Umbilical cord (tissue), 1 donor: ENCODE measurements at regions not wholly inside any gene's neighbourhood (a gene's known extent, or its start where the extent isn't known, plus 50 kb on each side); places are given as distances from the start of the nearest gene placed in this dataset.

Experiments used
- DNase-seq: peaks from one replicate; pipeline ENCODE4 v3.0.0-alpha.2; 2015; ENCODE audit warnings: low spot score

DNA sequence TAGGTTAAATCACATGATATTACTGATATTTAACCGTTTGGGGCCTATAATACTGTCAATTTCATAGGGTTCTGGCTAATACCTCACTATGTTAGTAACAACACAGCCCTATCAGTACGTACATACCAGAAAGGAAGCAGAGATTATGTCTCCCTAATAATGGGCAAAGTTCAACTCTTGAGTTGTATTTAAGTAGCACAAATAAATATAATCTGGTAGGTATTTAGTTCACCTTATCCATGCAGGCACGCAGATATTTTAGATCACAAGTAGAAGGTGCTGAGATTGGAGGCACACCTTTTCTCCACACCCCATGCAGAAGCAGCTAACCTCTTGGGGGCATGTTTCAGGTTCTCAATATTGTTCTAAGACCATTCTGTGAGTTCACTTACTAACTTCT, 118.9 kb downstream of the IRS1 start:
- no peak for DNase-seq

DNA sequence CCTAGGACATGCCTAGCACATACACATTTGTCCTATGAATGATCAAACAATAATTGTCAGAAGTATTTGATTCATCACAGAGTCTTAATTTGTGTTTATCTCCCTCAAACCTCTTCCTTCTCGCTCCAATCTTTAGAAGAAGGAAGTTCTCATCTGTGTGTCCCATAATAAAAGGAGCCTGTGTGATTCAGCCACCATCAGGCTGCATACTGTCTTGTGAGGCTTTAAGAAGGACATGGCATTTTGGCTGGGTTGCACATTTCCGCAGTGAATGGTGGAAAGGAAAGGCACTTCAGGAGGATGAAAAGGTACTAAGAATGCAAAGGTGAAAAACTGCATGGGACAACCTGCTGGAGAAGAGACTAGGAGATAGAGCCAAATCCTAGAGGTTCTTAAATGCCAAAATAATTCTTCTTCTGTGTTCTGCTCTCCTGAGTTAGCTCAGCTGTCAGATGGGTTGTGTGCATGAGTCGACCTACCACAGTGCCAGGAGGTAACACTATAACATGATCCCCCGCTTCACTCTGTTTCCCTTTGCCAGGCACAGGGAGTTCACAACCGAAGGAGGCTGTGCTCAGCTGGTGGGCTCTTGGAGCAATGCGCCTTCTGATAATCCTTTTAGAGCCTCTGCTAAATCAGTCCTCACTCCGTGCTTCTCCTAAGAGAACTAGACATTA, 120.1 kb downstream of the IRS1 start:
- DNase-seq = no peak

DNA sequence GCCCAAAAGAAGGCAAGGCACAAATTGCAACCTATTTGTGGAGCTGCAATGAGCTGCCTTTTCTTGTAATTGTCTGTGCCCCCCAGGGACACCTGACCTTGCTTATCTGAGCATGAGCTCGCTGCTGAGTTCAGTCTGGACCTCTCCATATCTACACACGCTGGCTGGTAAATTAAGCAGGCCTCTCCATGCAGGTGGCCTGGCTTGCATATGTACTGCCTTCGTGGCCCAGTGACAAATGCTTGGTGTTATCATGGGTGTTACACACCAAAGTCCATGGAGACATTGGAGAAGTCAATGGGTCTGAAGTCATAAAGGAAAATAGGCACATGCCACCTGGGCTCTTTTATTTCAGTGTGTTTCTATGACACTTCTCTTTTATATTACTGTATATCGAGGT, 121.2 kb downstream of the IRS1 start:
- no peak for DNase-seq

DNA sequence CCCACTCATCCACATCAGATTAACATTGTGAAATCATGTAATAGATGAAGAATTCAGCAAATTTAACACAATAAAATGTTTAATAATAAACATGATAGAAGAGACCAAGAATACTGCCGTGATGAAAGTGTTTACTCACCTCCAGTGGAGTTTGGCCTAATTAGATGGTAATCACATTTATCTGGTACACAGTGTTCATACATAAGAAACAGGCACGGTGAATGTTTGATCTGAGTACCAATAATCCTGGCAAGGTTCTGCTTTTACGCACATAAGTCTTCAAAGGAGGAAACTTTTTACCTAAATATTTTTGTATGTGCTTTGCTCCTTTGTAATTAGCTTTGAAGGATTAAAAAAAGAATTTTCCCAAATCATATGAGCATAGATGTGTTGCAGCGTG, 122.5 kb downstream of the IRS1 start:
- no peak for DNase-seq

DNA sequence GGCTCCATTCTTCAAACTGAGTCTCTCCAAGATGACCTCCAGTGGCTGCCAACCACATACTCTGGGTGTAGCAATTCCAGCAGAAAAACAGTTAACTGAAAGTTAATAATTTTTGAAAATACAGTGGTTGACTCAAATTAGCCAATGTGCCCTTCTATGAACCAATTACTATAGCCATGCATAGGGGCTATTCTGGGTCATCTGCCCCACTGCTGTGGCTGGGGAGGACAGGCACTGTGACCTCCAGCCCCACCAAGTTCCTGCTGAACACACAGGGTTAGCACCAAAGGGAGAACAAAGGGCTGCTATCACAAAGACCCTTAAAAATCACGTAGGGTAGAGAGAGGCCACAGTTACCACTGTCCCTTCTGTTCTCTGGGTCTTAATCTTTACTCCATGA, 123.0 kb downstream of the IRS1 start:
- no peak for DNase-seq

DNA sequence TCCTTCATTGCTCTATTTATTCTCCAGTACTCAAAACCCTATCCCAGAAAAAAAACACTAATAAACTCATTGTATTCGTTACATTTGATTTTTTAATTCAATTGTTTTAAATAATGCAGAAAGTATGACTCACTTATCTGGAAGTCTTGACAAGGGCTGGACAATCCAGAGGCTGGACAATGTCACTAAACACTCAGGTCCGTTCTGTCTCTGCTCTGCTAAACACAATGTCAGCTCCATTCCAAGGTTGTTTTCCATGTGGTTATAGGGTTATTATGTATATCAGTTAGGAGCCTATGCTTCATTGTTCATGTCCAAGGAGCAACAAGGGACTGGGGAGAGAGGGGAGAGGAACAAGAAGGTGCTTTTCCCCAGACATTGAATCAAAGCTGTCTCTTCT, 125.5 kb downstream of the IRS1 start:
- no peak for DNase-seq

DNA sequence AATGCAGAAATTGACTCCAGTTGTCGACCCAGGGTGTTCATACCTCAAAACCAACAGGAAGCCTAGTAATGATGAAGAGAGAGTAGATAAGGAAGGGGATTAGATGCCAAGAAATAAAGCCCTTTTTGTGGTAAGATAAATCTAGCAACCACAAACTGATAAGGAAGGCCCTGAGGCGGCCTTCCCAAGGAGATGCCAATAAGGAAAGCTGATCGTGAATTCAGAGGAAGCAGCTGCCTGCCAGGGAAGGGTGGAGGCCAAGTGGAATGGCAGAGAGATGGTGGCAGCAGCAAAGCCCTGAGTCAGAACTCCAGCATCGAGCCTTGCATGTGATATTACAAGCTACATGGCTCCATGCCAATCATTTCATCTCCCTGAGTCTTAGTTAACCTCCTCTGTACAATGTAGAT, 126.3 kb downstream of the IRS1 start:
- peak; percentile 82 for DNase-seq

DNA sequence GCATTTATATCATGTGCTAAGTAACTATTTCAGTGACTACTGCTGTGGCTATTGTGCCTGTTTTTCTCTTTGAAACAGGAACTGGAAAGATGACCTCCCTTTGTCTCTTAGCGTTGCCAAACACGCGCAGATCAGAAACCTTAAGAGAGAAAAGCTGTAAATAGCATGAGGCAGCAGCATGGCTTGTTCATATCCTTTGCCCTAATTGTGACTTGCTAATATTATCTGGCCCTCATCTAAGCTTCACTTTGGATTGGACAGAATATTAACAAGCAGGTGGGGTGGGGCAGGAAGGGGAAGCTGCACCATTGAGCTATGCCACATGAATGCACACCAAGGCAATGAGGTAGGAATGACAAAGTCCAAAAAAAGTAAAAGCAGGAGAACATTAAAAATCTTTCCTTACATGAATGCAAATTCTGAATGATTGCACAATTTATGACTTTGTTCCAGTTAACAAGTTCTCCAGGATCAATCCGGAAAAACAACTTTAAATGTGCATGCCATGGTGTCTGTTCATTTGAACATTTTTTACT, 128.4 kb downstream of the IRS1 start:
- DNase-seq = peak; percentile 41

DNA sequence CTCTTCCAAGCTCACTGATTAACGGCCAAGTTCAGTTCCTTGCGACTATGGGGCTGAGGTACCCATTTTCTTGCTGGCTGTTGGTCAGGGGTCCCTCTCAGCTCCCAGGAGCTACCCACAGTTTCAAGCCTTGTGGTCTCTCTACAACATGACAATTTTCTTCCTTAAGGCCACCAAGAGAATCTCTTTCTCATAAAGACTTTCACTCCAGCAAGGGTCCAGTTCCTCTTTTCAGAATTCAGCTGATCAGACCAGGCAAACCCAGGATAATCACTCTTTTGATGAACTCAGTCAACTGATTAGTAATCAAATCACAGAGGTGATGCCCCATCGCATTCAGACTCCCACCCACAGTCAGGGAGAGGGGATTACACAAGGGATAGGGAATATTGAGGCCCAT, 129.7 kb downstream of the IRS1 start:
- no peak for DNase-seq

DNA sequence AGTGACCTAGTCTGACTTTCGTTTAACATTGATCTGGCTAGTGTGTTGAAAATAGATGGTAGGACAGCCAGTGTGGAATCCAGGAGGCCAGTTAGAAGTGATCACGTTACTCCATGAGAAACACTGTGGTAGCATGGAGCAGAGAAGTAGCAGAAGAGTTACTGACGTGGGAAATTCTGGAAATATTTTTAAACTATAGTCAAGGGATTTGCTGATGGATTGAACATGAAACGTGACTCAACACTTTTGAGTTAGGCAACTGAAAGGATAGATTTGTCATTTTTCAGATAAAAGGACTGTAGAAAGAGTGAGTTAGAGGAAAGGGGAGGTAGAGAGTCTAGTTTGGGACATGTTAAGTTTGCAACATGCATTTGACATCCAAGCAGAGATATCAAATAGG, 130.4 kb downstream of the IRS1 start:
- no peak for DNase-seq

DNA sequence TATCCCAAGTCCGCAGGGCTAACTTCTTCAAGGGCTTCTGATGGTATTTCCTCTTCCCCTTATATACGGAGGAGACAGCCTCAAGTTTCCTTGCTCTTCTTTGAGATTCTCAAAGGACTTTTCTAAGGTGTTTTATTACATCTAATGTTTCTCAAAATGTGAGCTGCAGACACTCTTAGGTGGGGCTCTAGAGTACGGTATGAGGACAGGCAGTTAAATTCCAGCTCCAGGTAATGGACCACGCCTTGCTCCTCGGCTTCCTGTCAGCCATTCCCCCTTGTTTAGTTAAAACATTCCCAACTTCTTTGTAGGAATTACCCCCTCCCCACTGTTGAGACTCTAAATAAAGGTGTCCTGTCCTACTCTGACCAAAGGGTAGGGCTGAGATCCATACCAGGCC, 131.9 kb downstream of the IRS1 start:
- no peak for DNase-seq

DNA sequence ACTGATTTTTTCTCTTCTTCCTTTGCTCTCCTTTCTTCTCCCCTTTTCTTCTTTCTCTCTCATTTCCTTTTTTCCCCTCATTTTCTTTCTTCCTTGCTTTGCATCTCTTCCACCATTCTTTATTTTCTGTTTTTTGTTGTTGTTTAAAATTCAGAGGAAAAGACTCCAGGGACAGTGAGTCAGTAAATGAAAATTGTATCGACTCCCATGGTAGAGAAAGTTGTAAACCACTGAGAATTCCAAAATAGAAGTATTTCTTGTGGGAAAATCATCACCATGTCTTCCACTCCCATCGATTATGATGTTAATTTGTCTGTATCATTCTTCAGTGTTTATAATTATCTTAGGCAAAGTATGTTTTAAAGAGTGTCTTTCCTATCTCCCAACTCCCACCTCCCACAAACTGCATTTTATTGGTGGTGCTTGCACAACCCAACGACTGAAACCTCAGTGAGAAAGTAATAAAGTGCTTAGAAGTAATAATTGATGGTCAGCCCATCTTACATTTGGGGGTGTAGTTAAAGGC, 134.3 kb downstream of the IRS1 start:
- no peak for DNase-seq

DNA sequence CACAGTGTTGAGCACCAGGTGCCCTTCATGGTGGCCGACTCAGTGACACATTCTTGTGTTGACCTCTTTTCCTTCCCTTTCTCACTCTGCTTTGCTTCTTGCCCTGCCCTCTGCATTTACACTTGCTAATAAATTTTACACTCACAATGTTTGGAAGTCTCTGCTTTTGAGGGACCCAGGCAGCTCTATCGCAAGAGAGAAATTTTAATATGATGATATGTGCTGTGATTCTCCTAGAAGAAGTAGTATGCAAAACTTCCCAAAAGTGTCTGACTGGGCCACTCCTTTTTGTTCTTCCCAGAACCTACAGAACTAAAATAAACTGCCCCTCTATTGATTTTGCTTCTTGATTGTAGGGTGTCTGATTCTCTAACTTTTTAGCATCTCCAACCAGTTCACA, 135.0 kb downstream of the IRS1 start:
- no peak for DNase-seq

DNA sequence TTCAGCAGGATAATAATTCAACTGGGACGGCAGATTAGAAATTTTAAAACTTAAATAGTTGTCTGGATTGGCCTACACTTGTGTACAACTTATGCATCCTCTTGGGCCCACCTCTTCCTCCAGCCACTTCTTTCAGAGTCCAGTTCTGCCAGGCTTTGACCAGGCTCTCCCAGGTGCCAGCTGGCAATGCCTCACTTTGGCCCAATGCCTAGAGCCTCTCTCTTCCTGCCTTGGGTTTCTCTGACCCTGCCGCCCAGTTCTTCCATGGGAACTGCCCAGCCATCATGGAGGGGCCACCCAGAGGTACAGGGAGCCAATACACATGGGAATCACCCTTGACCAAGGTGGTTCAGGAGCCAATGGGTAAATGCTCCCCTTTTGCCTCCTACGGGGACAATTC, 135.5 kb downstream of the IRS1 start:
- no peak for DNase-seq

DNA sequence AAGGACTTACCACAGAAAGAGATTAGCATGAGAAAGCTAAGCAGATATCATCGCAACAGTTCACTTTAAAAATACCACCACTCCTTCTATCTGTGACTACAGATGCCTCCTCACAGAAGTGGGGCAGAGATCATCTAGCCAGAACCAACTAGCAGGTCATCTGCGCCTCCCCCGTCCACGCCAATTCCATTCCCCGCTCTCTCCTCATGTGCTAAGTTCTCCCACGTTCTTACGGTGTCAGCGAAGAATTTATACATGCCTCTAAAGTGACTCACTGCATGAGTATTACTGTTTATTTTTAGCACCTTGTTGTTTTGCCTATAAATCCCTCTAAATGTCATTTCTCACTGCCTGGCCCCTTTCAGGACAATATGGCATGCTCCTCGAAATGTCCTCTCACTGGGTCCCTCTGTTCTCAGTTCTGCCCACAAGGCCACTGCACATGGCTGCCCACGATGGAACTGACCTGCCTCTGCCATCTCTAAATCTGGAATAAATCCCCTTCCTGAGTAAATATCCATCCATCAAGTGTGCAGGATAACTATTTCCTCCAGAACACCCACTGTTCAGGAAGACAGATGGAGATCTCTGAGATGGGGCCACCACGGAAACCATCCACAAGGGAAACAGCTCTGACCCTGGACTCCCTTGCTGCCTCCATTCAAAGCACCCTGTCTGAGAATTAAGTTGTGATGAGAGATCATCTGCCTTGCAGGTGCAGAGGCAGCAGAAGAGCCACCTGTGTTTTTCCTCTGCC, 137.7 kb downstream of the IRS1 start:
- peak; percentile 61 for DNase-seq

DNA sequence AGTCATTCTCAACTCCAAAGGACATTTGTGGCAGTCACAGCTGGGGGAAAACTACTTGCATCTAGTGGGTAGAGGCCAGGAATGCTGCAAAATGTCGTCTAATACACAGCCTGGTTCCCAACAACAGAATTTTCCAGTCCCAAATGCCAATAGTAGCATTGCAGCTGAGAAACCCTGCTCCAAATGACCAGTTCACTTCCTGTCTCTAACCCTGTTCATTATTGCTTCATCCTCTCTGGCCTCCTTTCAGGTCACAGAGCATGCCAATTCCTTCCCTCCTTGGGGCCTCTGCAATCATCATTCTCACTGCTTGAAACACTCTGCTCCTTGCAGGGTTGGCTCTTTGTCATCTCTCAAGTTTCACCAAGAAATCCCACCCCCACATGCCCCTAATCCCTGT, 139.1 kb downstream of the IRS1 start:
- peak; percentile 74 for DNase-seq

DNA sequence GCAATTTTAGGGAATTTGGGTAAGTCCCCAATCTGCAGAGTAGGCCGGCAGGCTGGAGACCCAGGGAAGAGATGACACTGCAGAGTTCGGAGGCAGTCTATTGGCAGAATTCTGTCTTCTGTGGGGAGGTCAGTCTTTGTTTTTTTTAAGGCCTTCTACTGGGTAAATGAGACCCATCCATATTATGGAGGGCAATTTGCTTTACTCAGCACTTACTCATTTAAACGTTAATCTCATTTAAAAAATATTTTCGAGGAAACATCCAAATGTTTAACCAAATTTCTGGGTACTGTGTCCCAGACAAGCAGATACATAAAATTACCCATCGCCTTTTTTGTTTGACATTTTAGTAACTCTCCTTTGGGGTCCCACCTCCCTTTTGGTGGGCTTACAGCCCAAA, 139.5 kb downstream of the IRS1 start:
- no peak for DNase-seq

DNA sequence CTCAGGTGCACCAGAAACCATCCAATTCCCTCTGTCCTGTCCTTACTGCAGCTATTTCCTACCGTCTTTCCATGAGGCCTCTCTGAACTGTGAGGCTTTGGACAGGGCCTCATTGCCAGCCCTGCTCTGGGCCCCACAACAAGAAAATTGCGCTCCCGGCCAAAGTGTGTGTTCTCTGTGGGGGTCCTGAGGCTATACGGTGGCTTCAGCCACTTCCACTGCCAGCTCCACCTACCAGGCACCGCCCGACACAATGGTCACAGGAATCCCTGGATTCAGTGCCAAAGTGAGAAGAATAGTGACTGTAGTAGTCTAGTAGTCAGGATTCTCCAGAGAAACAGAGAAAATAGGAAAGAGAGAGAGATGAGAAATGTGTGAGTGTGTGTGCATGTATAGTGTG, 140.2 kb downstream of the IRS1 start:
- no peak for DNase-seq

DNA sequence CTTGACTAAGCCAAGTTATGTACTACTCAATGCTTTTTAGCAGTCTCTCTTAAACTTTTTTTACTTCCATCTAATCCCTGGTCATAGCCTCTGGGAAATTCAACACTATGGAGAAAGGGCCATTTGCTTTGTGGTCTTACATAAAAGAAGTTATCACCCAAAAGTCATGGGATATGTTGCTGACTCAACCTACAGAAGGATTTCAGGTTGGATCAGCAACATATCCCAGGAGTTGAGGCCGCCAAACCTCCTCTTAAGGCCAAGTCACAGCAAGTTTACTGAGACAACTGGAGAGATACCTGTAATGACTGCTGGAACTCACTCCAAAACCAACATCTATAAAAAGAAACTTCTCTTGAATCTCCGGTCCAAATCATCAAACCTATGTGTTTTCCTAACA, 141.1 kb downstream of the IRS1 start:
- no peak for DNase-seq

DNA sequence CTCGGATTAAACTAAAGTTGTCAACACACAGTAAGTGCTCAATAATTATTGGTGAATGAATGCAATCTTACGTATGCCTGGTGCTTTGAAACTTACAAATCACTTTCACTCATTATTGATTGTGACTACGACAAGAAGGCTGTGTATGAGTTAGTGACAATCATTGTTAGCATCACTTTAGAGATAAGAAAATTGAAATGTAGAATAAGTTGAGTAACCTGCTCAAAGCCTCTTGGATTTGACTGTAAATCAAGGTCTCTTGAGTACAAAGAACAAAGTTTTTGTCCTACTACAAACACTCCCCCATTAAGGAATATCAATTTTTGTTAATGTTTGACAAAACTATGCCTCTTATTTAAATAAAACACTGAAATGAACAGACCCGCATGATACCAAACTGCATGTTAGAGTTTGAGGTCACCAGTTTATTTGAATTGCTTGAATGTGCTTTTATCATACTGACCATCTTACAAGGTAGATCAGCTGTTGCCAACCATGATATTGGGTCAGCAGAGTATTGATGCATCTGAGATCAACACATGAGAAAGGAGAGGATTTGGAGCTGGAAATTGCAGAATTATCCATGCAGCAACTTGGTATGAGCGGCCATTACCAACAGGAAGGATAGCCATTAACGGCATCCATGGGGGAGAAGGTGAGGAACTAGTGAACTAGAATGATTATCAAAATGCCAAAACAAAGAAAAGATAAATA, 142.1 kb downstream of the IRS1 start:
- no peak for DNase-seq

DNA sequence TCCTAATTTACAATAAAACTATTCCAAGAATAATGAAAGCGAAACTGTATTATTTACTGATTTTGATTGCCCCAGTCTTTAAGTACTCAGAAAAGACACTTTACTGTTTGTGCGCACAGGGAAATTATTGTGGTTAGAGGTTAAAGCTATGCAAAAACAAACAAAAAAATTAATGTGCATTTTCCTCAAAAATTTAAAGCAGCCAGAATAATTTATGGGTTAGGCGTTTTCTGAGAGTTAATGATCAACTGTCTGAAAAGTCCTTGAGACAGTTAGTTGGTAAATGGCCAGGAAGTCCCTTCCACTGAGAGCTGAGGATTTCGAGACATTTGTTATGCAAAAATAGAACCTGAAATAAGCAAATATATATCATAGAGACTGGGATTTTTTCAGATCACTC, 143.3 kb downstream of the IRS1 start:
- no peak for DNase-seq

DNA sequence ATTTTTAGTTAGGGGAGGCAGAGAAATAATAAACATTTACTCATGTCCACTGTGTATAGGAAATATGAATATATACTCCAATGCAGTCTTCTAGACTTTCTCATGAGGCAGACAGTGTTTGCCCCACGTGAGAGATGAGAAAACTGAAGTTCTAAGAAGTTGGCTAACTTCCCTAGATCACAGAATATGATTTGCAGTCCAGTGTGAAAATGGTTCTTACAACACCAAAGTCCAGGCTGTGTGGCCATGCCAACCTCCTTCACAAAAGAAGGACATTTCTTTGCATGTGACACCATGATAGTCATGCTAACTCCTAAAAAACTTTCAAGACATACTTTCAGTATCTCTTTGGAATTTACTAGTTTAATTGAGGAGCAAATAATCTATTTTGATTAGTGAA, 143.7 kb downstream of the IRS1 start:
- no peak for DNase-seq
